RKO (cell line): ENCODE measurements at regions not wholly inside any gene's neighbourhood (a gene's known extent, or its start where the extent isn't known, plus 50 kb on each side); places are given as distances from the start of the nearest gene placed in this dataset.
"Not testable (repeated sequence)": the region's sequence is repeated elsewhere in the genome, so short reads cannot be mapped to it uniquely, and the experiment has no call there.

Source experiments
- DNase-seq: peaks from one replicate; pipeline ENCODE4 v3.0.0-alpha.2; 2016; ENCODE audit warnings: low spot score

- DNase-seq: no peak
Observed at GRCh38 chr6:114934079-114934478, 591.3 kb upstream of the HS3ST5 start.

GRCh38 chr6:114928731-114929130 lies 585.9 kb upstream of the HS3ST5 start:
- not testable (repeated sequence) for DNase-seq

- DNase-seq: no peak
Observed at GRCh38 chr6:114906096-114906495, 563.3 kb upstream of the HS3ST5 start.

GRCh38 chr6:114897536-114897935 lies 554.7 kb upstream of the HS3ST5 start:
- no peak for DNase-seq

GRCh38 chr6:114892211-114892610 lies 549.4 kb upstream of the HS3ST5 start:
- DNase-seq: no peak

GRCh38 chr6:114888241-114888640 lies 545.4 kb upstream of the HS3ST5 start:
- DNase-seq: no peak

- no peak for DNase-seq
Observed at GRCh38 chr6:114886670-114887436, 544.0 kb upstream of the HS3ST5 start.

- DNase-seq: no peak
Observed at GRCh38 chr6:114879693-114880092, 536.9 kb upstream of the HS3ST5 start.

- DNase-seq: no peak
Observed at GRCh38 chr6:114878091-114878490, 535.3 kb upstream of the HS3ST5 start.

- DNase-seq: no peak
Observed at GRCh38 chr6:114874410-114874809, 531.6 kb upstream of the HS3ST5 start.

- not testable (repeated sequence) for DNase-seq
Observed at GRCh38 chr6:114865506-114865905, 522.7 kb upstream of the HS3ST5 start.

GRCh38 chr6:114863610-114864009 lies 520.8 kb upstream of the HS3ST5 start:
- DNase-seq: no peak

GRCh38 chr6:114862819-114863218 lies 520.0 kb upstream of the HS3ST5 start:
- no peak for DNase-seq

GRCh38 chr6:114862064-114862463 lies 519.2 kb upstream of the HS3ST5 start:
- no peak for DNase-seq

- no peak for DNase-seq
Observed at GRCh38 chr6:114844359-114844758, 501.5 kb upstream of the HS3ST5 start.

GRCh38 chr6:114839019-114839418 lies 496.2 kb upstream of the HS3ST5 start:
- DNase-seq: no peak

GRCh38 chr6:114833211-114833610 lies 490.4 kb upstream of the HS3ST5 start:
- DNase-seq: no peak

- DNase-seq: no peak
Observed at GRCh38 chr6:114830515-114830914, 487.7 kb upstream of the HS3ST5 start.

- no peak for DNase-seq
Observed at GRCh38 chr6:114827135-114827534, 484.3 kb upstream of the HS3ST5 start.

GRCh38 chr6:114824409-114824808 lies 481.6 kb upstream of the HS3ST5 start:
- DNase-seq: no peak

- no peak for DNase-seq
Observed at GRCh38 chr6:114816678-114817077, 473.9 kb upstream of the HS3ST5 start.

GRCh38 chr6:114810468-114810867 lies 467.6 kb upstream of the HS3ST5 start:
- no peak for DNase-seq

GRCh38 chr6:114805426-114805825 lies 462.6 kb upstream of the HS3ST5 start:
- DNase-seq: not testable (repeated sequence)

GRCh38 chr6:114796576-114796975 lies 453.8 kb upstream of the HS3ST5 start:
- DNase-seq: no peak
